Eye (tissue), 1 donor: ENCODE measurements at regions not wholly inside any gene's neighbourhood (a gene's known extent, or its start where the extent isn't known, plus 50 kb on each side); places are given as distances from the start of the nearest gene placed in this dataset.
"Not testable (repeated sequence)": the region's sequence is repeated elsewhere in the genome, so short reads cannot be mapped to it uniquely, and the experiment has no call there.

Experiments
- DNase-seq: peaks from one replicate; pipeline ENCODE4 v3.0.0-alpha.2; 2015

DNA sequence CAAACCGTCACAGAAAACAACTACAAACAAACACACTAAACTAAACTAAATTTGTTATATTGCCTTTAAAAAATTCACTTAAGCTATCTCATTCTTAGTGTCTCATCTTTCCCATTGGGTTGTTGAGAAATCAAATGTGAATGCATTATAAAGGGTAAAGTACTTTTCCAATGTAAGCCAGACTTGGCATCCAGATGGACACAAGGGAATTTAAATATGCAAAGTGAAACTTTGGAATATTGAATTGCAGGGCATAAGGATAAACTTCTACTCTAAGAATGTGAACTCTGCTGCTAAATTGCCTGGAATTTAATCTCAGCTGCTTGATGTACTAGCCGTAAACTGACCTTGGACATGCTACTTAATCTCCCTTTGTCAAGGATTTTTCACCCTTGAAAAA is 1554.6 kb downstream of the CDH8 start:
- DNase-seq = no peak

DNA sequence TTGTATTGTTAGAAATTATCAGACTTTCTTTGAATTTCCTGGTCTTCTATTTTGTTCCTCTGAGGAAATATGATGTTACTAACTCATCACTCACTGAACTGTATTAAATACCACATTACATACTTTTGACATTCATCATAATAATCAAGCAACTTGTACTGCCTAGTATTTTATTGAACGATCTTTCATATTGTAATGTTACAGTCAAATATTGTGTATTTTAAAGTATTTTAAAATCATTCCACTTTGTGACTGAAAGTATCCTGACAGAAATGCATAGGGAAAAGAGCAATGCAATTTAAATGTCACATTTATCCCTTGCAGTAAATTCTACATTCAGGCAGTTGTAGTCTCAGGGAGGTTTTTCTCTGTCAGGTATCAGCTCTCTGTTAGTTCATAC is 1557.4 kb downstream of the CDH8 start:
- DNase-seq = no peak

DNA sequence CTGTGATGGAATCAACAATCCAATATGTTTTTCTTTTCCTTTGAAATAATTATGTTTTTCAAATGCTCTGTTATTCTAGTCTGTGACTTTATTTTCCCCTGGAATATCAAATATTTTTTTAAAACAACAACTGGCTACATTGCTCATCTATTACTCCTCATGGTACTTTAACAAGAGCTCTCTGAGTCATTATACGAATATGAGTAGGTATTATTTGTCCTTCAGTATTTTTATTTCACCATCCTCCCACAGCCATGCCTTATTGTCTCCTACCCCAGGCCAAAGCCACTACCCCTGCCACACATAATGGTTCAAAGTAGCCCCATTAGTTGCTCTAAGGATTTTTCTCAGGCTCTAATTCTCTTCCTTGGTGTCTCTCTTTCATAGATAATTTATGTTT is 1572.3 kb downstream of the CDH8 start:
- DNase-seq = no peak

DNA sequence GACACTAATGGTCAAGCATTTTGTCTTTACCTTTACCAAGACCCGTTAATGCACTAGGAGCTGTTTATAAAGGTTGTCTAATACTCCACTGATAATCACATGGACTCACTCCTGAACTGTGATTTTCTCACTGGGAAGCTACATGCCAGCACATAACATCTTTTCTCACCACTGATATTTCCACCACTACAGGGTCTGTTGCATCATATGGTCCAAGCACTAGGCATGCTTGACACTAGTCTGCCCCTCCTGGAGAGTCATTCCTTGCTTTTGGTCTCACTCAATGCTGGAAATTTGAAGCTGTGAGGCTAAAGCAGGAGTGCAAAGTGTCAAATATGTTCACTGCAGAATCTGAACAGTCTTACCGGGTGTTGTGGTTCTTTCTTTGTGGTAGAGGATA is 1576.8 kb downstream of the CDH8 start:
- DNase-seq = no peak

DNA sequence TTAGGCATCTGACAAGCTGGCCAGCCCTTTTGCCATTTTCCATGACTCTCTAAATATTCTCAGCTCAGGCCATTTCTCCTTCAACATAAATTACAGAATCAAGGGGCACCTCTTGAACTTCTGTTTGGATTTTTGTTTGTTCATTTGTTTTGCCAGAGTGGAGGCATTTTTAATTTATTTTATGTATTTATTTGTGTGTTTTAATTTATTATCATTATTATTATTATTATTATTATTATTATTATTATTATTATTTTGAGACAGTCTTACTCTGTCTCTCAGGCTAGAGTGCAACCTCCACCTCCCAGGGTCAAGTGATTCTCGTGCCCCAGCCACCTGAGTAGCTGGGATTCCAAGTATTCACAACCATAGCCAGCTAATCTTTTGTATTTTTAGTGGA is 1578.0 kb downstream of the CDH8 start:
- no peak for DNase-seq

DNA sequence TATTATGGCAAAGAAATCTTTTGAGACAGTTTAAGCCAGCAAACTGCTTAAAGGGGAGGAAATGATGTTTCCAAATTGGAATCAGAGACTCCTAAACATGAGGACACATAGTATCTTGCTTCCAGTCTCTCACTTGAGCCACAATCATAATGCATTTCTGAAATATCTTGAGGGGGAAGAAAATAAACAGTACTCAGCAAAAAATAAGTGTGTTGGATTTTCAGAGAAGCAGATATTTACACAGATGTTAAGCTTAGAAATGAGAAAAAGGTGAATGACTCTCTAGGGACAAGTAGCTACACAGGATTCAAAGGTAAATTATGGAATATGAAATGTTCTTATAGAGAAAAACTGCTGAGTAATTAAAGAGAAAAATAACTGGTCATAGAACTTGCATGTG is 1583.6 kb downstream of the CDH8 start:
- no peak for DNase-seq

DNA sequence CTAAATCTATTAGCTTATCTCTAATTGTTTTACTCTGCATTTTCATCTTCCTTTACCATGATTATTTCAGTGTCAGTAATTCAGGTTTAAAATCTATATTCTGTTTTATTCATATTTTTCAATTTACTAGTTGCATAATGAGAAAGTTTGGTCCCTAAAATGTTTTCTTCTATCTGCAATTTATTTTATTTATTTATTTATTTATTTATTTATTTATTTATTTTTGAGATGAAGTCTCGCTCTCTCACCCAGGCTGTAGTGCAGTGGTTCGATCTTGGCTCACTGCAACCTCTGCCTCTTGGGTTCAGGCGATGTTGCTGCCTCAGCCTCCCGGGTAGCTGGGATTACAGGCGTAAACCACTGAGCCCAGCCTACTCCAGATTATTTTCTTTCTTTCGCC is 1597.3 kb downstream of the CDH8 start:
- DNase-seq = no peak

DNA sequence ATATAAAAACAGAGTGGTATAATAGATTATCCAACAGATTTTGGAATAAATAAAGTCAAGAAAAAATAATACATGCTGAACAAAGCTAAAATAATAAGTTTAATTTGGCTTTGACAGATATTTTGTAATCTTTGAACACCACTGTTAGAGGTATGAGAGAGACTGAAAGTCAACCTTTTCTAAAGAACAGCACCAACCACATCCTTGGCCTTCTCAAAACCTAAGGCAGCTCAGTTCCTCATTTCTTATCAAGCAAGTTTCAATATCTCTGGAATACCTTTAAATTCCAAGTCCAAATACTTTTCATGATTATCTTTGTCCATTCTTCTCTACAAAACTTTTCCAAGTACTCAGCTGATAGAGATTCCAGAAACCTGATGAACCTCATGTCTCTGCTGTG is 1603.8 kb downstream of the CDH8 start:
- no peak for DNase-seq

DNA sequence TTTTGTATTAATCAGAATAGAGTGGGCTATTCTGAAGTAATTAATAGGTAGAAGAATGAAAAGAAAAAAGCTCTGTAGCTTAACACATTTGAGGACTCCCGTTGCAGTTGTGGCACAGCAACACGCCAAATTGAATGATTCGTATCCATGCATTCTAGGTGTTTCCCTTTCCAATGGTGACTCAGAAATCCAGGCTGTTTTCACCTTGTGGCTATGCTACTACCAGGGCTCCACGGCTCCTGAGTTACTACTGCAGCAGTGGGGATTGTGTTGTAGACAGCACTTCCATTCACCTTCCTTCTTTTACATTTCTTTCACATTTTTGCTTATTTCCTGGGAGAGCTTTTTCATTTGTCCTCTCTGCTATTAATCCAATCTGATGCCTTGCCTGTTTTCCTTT is 1616.4 kb downstream of the CDH8 start:
- DNase-seq = no peak

DNA sequence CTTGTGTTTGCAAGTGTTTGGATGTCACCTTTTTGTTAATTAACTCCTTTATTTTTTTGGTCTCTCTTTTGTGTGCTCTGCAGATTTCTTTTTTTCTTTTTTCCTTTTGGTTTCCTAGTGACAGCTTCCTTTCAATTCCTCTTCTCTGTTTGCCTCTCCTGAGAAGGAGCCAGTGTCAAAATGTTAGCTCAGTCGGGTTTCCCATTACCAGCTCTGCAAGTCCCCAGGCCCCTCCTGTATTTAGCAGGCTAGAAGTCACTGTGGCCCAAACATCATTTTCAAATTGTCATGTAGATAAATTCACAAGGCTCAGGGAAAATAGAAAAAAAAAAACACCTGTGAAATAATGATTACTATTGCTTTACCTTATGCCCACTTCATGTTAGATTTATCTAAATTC is 1621.6 kb downstream of the CDH8 start:
- no peak for DNase-seq

DNA sequence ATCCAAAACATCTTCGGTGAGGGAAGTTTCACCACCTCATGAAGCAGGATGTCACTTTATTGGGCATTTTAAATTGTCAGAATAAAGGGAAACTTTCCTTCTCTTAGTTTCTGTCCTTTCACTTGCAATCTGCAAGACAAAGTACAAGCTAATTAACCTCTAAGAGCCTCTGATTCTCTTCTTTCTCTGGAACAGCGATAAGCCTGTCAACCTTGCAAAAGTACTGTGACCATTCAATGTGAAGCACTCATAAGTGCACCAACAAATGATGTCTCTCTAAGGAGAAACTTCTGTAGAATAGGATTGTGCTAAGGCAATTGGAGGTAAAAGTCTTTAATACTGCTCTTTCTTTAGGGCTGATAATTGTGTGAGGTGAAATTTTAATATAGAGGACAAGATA is 1622.3 kb downstream of the CDH8 start:
- no peak for DNase-seq

DNA sequence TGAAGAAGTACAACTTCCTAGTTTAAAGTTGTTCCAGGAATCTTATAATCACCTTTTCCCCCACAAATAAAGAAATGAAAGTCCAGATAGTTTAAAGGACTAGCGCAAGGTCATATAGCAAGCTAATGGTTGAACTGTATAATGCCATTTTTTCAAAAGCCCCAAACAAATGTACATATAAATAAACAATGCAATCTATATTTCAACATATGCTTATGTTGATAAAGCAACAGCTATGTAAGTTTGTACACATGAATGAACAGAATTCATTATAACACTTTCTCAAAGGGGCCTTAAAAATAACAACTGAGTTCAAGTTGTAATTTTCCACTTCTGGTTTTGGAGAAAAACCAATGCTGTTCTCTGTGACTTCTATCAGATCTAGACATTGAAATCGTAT is 1628.6 kb downstream of the CDH8 start:
- DNase-seq = no peak

DNA sequence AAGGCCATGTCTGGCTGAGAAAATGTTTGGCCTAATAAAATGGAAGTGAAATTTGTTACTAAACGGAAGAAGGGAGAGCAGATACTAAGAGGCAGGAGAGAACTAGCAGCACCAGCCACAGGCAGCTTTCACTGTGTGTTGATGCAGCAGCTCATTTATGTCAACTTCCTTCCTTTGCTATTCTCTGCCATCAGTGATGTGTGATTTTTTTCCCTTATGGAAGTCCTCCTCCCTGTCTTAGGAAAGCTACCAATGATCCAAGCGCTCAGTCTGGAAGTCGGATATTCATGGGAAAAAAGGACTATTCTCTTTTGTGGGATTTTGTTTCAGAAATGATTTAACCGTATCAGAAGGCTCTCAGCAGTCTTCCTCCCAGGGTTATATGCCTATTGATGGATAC is 1629.2 kb downstream of the CDH8 start:
- DNase-seq = no peak

DNA sequence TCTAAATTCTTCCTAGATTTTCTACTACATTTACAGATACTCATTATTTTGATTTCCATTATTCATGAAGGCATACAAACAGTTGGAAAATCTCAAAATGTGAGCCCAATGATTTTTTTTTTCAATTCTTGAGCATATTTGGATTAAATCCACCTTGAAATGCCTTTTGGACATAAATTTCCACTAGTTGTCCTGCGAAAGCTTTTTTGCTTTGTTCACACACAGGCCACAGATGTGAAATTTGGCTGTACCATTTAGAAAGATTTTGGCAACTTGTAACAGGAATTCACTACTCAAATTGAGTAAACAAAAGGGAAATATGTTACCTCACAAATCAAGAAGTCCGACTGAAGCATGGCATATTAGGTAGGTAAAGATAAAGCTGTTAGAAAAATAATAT is 1631.0 kb downstream of the CDH8 start:
- DNase-seq = no peak

DNA sequence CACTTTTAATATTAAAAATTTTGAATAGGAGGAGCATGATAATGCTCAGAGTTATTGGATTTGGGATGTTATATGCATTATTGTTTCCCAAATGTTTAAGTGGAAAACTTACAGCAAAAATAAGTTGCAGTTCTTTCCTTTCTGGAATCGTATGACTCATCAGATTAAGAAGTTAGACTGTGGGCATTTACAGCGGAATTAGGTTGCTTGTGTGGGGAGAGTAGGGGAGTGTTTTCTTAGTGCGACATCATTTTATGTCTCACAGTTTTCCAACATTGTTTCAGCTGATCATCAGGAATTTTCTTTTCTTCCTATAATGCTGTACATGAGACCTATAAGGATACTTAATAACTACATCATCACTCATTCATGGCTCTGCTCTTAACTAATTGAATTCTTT is 1631.8 kb downstream of the CDH8 start:
- DNase-seq = no peak

DNA sequence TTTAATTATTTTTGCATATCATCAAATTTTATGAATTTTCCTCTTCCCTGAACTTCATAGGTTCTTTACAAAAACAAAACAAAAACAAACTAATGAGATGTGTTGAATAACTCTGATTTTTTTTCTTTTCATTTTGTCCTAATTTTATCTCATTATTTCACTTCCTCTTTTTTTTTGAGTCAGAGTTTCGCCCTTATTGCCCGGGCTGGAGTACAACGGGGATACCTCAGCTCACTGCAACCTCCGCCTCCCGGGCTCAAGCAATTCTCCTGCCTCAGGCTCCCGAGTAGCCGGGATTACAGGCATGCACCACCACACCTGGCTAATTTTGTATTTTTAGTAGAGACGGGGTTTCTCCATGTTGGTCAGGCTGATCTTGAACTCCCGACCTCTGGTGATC is 1633.3 kb downstream of the CDH8 start:
- not testable (repeated sequence) for DNase-seq

DNA sequence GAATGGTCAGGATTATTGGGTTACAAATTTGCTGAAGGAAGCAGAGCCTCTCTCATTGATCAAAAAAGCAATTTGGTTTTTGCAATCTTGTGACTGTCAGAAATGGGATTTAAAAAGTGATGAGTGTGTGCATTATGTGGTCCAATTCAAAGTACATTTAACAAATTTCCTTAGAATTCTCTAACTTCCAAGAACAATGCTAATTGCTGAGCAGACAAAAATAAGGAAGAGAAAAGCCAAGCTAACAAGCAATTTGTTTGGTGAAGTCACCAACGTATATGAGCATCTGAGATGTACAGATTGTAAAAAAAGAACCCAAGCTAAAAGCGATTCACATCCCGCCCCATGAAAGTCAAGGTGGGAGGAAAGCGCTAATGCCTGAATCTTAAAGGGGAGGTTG is 1643.9 kb downstream of the CDH8 start:
- no peak for DNase-seq

DNA sequence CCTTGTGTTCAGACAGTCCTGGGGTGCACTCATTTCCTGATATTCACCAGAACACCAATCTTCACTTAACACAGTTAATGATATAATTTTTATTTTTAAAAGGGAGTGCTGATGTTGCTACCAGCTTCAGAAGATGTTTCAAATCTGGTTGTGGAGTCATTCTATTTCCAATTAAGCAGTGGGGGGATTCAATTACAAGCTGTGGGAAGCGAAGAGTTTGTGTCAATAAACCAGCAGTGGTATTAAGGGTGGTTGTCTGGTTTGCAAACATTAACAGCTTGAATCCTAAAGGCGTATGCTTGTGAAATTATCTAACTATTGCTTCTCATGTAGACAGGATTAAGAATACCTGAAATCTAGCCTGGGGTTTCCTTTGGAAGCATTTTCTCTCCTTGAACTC is 1637.5 kb upstream of the GOT2 start:
- DNase-seq = no peak

DNA sequence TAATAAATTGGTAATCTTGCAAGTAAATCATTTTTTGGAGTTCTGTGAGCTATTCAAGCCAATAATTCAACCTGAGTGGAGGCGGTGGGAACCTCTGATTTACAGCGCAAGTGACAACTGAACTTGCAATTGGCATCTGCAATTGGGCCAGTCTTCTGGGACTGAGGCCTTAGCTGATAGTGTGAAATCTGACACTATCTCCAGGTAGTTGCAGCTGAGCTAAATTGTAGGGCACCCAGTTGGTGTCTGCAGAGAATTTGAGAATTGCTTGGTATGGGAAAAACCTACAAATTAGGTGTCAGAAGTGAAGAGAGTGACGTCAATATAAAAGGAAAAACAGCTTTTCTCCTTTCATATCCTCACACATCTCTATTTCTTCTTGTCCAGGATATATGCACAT is 1633.6 kb upstream of the GOT2 start:
- DNase-seq = no peak

DNA sequence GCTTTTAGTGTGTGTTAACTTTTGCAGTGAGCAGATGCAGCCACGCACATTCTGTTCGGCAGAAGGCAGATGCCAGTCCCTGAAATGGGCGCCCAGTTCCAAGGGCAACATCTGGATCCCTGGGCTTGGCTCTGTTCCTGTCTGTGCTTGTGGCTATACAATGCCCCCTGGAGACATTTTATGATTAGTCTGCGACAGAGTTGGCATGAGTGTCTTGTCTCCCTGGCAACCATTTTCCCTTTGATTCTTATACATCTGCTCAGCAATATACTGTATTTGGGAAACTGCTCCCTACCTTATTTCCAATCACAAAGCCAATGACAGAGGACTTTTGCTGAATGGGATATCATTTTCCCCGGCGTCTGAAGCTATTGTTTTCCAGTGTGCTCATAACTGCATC is 1629.5 kb upstream of the GOT2 start:
- DNase-seq = no peak

DNA sequence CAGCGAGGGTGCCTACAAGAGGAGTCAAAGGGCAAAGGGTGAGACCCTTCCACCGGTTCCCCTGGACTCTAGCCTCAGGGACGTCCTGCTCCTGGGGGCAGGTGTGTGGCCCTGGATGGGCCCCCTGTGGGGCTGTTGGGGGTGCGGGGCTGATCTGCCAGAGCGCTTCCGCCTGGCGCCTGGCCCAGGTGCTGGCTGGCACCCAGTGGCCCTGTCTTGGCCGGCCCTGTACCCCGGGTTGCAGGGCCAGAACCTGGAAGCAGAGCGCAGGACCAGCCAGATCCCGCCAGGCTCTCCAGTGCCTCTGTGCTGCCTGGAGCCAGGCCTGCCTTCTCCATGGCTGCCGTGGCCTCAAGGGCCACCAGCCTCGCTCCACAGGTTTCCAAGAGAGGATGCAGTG is 1625.8 kb upstream of the GOT2 start:
- not testable (repeated sequence) for DNase-seq

DNA sequence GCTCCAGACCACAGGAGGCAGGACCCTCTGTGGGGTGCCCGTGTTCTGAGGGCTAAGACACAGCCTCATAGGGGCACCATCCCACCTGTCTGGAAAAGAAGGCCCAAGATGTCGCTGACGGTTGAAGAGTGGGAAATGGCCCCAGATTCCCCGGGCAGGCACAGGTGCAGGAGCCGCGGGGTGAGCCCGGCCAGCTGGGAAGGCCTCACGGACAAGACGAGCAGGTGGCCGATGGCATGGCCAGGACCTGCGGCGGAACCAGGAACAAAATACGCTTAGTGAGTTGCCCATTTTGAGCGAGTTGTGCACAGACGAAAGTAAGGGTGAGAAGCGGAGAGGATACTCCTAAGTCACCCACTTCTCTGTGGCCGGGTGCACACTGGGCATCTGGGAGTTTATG is 1625.3 kb upstream of the GOT2 start:
- DNase-seq = not testable (repeated sequence)

DNA sequence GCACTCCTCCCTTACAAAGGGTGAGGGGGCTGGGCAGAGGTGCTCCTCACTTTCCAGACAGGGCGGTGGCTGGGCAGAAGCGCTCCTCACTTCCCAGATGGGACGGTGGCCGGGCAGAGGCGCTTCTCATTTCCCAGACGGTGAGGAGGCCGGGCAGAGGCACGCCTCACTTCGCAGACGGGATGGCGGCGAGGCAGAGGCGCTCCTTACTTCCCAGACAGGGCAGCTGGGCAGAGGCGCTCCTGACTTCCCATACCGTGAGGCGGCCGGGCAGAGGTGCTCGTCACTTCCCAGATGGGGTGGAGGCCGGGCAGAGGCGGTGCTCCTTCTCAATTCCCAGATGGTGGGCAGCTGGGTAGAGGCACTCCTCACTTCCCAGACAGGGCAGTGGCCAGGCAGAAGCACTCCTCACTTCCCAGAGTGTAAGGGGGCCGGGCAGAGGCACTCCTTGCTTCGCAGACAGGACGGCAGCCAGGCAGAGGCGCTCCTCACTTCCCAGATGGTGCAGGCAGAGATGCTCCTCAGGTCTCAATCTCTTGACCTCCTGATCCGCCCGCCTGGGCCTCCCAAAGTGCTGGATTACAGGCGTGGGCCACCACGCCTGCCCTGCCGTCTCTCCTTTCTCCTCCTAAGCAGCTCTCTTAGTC is 1623.9 kb upstream of the GOT2 start:
- not testable (repeated sequence) for DNase-seq

DNA sequence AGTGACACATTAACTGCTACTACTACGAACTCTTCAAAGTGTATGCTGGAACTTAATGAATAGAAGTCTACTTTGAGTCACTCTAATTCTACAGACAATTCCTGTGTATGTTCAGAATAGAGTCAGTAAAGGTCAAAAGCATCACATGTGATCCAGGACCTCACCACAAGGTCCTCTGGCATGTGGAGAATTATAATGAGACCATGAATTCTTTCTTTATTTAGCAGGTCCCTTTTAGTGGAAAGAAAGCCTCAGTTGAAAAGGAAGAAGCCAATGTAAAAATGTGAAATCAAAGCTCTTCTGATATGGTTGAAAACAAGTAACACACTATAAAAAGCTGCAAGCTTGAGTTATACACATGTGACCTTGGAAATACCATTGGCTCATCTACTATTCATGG is 1612.1 kb upstream of the GOT2 start:
- no peak for DNase-seq

DNA sequence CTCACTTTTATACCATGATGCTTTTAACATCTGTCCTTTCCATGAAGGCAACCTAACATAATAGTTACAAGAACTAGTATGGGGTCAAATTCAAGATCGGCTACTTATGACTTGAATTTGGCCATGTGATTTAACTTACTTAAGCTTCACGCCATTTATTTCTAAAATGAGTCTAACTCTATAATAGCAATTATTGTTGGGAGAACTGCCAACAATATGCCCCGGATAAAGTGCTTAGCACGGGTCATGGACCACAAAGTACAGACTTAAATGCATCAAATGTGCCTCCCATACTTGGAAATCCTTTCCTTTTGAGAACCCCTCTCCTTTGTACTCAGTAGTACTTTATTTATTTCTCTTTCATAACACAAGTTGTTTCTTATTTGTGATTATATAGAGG is 1603.6 kb upstream of the GOT2 start:
- peak; percentile 30 for DNase-seq

DNA sequence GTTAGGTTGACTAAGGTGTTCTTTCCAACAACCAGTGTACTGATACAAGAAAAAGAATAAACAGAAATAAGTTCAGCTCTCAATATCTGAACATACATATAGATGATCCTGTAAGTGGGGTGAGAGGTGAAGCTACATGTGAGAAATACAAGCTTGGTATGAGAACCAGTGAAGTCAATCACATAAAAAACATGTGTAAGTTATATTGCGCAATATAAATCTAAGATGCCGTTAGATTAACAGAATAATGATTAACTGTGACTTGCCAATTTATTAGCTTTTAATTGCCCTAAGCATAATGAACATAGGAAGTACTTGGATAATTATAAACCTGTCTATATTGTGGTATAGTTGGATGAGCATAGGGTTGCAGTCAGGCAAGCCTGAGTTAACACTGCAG is 1597.1 kb upstream of the GOT2 start:
- no peak for DNase-seq
